HEK293 (cell line): ENCODE measurements at regions not wholly inside any gene's neighbourhood (a gene's known extent, or its start where the extent isn't known, plus 50 kb on each side); places are given as distances from the start of the nearest gene placed in this dataset.
A peak's percentile ranks its signal among the peaks of the same experiment; 100 is the strongest.
"Not testable (repeated sequence)": the region's sequence is repeated elsewhere in the genome, so short reads cannot be mapped to it uniquely, and the experiment has no call there.

Experiments
- CTCF ChIA-PET: fragments of 350-600 bp; formaldehyde crosslinking; extraction: SDS; loops from one replicate; lab custom pipeline; 2021; ENCODE audit warnings: antibody characterized with exemption; lab: Yijun Ruan, JAX
- POLR2A ChIA-PET: fragments of 300-600 bp; formaldehyde crosslinking; extraction: SDS; loops from one replicate; lab custom pipeline; 2020; ENCODE audit warnings: antibody characterized with exemption, inconsistent platforms; lab: Yijun Ruan, JAX
- H3K27ac ChIP-seq: fragments of 200-500 bp; sonication (Bioruptor generic); 2 replicates; pipeline ENCODE4 v1.5.1; 2014; ENCODE audit warnings: low read depth, low read length, control low read depth, inconsistent platforms; ENCODE audit errors: extremely low read depth
- H3K36me3 ChIP-seq, 2 experiments: fragments of 200-500 bp in 1 of 2; sonication (Bioruptor generic) in 1 of 2; 1 replicate in 1 of 2; 2 replicates in 1 of 2; pipeline ENCODE4 v1.5.1; 2014 to 2017; ENCODE audit warnings: inconsistent platforms in 2 of 2, low read length in 2 of 2; ENCODE audit not compliant: control insufficient read depth in 2 of 2, insufficient read depth in 1 of 2
- H3K4me1 ChIP-seq: fragments of 200-500 bp; sonication (Bioruptor generic); 2 replicates; pipeline ENCODE4 v1.5.1; 2014; ENCODE audit warnings: mild to moderate bottlenecking, low read length, inconsistent platforms; ENCODE audit not compliant: control insufficient read depth, insufficient read depth
- H3K4me3 ChIP-seq: 2 replicates; pipeline ENCODE4 v1.5.1; 2011; ENCODE audit warnings: low read depth, mild to moderate bottlenecking, control low read depth, low read length, moderate library complexity
- H3K9me3 ChIP-seq: fragments of 200-500 bp; sonication (Bioruptor generic); 2 replicates; pipeline ENCODE4 v1.5.1; 2014; ENCODE audit warnings: low read depth, low read length, inconsistent platforms; ENCODE audit not compliant: control insufficient read depth, insufficient read depth
- ATF2 ChIP-seq: fragments of 450-650 bp; formaldehyde crosslinking; IDR thresholded peaks from 2 replicates; pipeline ENCODE4 v1.5.1; 2016; ENCODE audit warnings: missing biosample characterization, missing genetic modification characterization, low read depth
- BCL11A ChIP-seq: fragments of 450-650 bp; formaldehyde crosslinking; IDR thresholded peaks from 2 replicates; pipeline ENCODE4 v1.5.1; 2016; ENCODE audit warnings: low read depth, missing biosample characterization, missing genetic modification characterization
- ELK4 ChIP-seq: IDR thresholded peaks from 2 replicates; pipeline ENCODE4 v1.6.1; 2011; ENCODE audit warnings: mild to moderate bottlenecking, low read depth, low read length, borderline replicate concordance
- HOXA7 ChIP-seq: sonication (generic); formaldehyde crosslinking; IDR thresholded peaks from 2 replicates; pipeline ENCODE4 v1.8.1; 2022; ENCODE audit warnings: missing genetic modification reagents, borderline replicate concordance
- YY2 ChIP-seq: fragments of 450-650 bp; formaldehyde crosslinking; IDR thresholded peaks from 2 replicates; pipeline ENCODE4 v1.5.1; 2016; ENCODE audit warnings: missing biosample characterization, missing genetic modification characterization
- ZNF133 ChIP-seq: fragments of 450-650 bp; formaldehyde crosslinking; IDR thresholded peaks from 2 replicates; pipeline ENCODE4 v1.5.1; 2016; ENCODE audit warnings: missing biosample characterization, missing genetic modification characterization
- ZNF138 ChIP-seq: fragments of 450-650 bp; formaldehyde crosslinking; IDR thresholded peaks from 2 replicates; pipeline ENCODE4 v1.5.1; 2016; ENCODE audit warnings: missing biosample characterization, missing genetic modification characterization, borderline replicate concordance
- ZNF148 ChIP-seq: fragments of 450-650 bp; formaldehyde crosslinking; IDR thresholded peaks from 2 replicates; pipeline ENCODE4 v1.5.0; 2017; ENCODE audit warnings: missing biosample characterization, missing genetic modification characterization, borderline replicate concordance
- ZNF202 ChIP-seq: fragments of 450-650 bp; formaldehyde crosslinking; IDR thresholded peaks from 2 replicates; pipeline ENCODE4 v1.5.1; 2016; ENCODE audit warnings: missing biosample characterization, missing genetic modification characterization, borderline replicate concordance
- ZNF239 ChIP-seq: fragments of 450-650 bp; formaldehyde crosslinking; IDR thresholded peaks from 2 replicates; pipeline ENCODE4 v1.5.1; 2016; ENCODE audit warnings: missing biosample characterization, missing genetic modification characterization
- ZNF311 ChIP-seq: fragments of 450-650 bp; formaldehyde crosslinking; IDR thresholded peaks from 2 replicates; pipeline ENCODE4 v1.5.1; 2017; ENCODE audit warnings: missing biosample characterization, missing genetic modification characterization, borderline replicate concordance
- ZNF501 ChIP-seq: fragments of 450-650 bp; formaldehyde crosslinking; IDR thresholded peaks from 2 replicates; pipeline ENCODE4 v1.5.1; 2016; ENCODE audit warnings: missing biosample characterization, missing genetic modification characterization
- ZNF518A ChIP-seq: fragments of 450-650 bp; formaldehyde crosslinking; conservative IDR thresholded peaks from 2 replicates; pipeline ENCODE4 v1.5.1; 2016; ENCODE audit warnings: low read depth, missing biosample characterization, missing genetic modification characterization
- ZNF555 ChIP-seq: fragments of 450-650 bp; formaldehyde crosslinking; conservative IDR thresholded peaks from 2 replicates; pipeline ENCODE4 v1.5.1; 2017; ENCODE audit warnings: missing biosample characterization, mild to moderate bottlenecking, missing genetic modification characterization, inconsistent platforms
- ZNF580 ChIP-seq: fragments of 450-650 bp; formaldehyde crosslinking; IDR thresholded peaks from 2 replicates; pipeline ENCODE4 v1.5.1; 2016; ENCODE audit warnings: missing biosample characterization, missing genetic modification characterization
- ZNF596 ChIP-seq: fragments of 450-650 bp; IDR thresholded peaks from 2 replicates; pipeline ENCODE4 v1.5.0; 2018; ENCODE audit warnings: missing biosample characterization, mild to moderate bottlenecking, missing genetic modification characterization, moderate library complexity
- ZNF670 ChIP-seq: fragments of 450-650 bp; formaldehyde crosslinking; IDR thresholded peaks from 2 replicates; pipeline ENCODE4 v1.5.1; 2016; ENCODE audit warnings: missing biosample characterization, missing genetic modification characterization, low read depth

- CTCF ChIA-PET = interaction anchor here (1.1 kb wide), 1 partner anchor 16 kb away, joined by 3 read pairs; no protein-coding TSS in a partner anchor
- Histone ChIP-seq H3K36me3 (no peaks in the 10 kb centered on the region), H3K4me3 (no peak overlapping the region), H3K4me1 (no peaks in the 10 kb centered on the region), H3K9me3 (no peaks in the 10 kb centered on the region), H3K27ac (no peak overlapping the region)
- TF ChIP-seq ZNF239 (tag by site-specific recombination) (no peak), ZNF580 (tag by site-specific recombination) (no peak), ELK4 (no peak), ZNF138 (no peak), ZNF202 (tag by site-specific recombination) (no peak), HOXA7 (CRISPR knock-in tag) (no peak), ZNF596 (tag by site-specific recombination) (no peak), ZNF501 (tag by site-specific recombination) (no peak)
- POLR2A ChIA-PET = no interaction called here
Observed at GRCh38 chr6:1477432-1478090, 88.2 kb downstream of the FOXF2 start.

GRCh38 chr6:1478163-1478826 lies 88.9 kb downstream of the FOXF2 start:
- H3K4me3 ChIP-seq, H3K36me3 ChIP-seq, POLR2A ChIA-PET, H3K9me3 ChIP-seq, CTCF ChIA-PET, H3K4me1 ChIP-seq, H3K27ac ChIP-seq: not testable (repeated sequence)
- TF ChIP-seq ZNF311 (tag by site-specific recombination) (peak; percentile 61; the same call in 1 of the 2 replicates), ZNF133 (tag by site-specific recombination) (0 out of 2 replicates have a peak, but pooled peaks have one; percentile 33), ZNF580 (tag by site-specific recombination) (0 out of 2 replicates have a peak, but pooled peaks have one; percentile 38), ZNF148 (0 out of 2 replicates have a peak, but pooled peaks have one; percentile 40), YY2 (tag by site-specific recombination) (0 out of 2 replicates have a peak, but pooled peaks have one; percentile 57)

GRCh38 chr6:1479095-1479494 lies 89.7 kb downstream of the FOXF2 start:
- CTCF ChIA-PET = no interaction called here
- no peak for TF ChIP-seq ZNF555 (tag by site-specific recombination)
- TF ChIP-seq ATF2 (tag by site-specific recombination) = no peak
- no peak for TF ChIP-seq BCL11A (tag by site-specific recombination)
- TF ChIP-seq ZNF518A (tag by site-specific recombination) = no peak
- TF ChIP-seq ZNF670 = no peak
- POLR2A ChIA-PET = no interaction called here
- Histone ChIP-seq H3K27ac (no peak overlapping the region), H3K4me3 (no peak overlapping the region), H3K36me3 (no peaks in the 10 kb centered on the region), H3K9me3 (no peaks in the 10 kb centered on the region), H3K4me1 (no peaks in the 10 kb centered on the region)
